Activated CD4-positive, alpha-beta memory T cell treated with anti-CD3 and anti-CD28 coated beads, Interleukin-2, amount 10 ng/mL, durations not matched to agents 7 days and 5 days (primary cell): ENCODE measurements at regions not wholly inside any gene's neighbourhood (a gene's known extent, or its start where the extent isn't known, plus 50 kb on each side); places are given as distances from the start of the nearest gene placed in this dataset.

Experiments
- CTCF ChIA-PET: fragments of 350-600 bp; sonication (Branson Sonifier 250); formaldehyde crosslinking; loops from one replicate; lab custom pipeline; 2021; ENCODE audit warnings: antibody characterized with exemption, inconsistent platforms; lab: Charles Lee
- POLR2A ChIA-PET: fragments of 350-600 bp; sonication (Branson Sonifier 250); formaldehyde crosslinking; loops from one replicate; lab custom pipeline; 2021; ENCODE audit warnings: antibody characterized with exemption; lab: Charles Lee
- DNase-seq: peaks from one replicate; pipeline ENCODE4 v3.0.0-alpha.2; 2020
- H3K27ac Mint-ChIP-seq: one replicate; pipeline ENCODE4 v1.8.0; 2021; ENCODE audit warnings: mild to moderate bottlenecking, mixed read lengths
- H3K27me3 Mint-ChIP-seq: one replicate; pipeline ENCODE4 v1.8.0; 2021; ENCODE audit warnings: mixed read lengths
- H3K36me3 Mint-ChIP-seq: one replicate; pipeline ENCODE4 v1.8.0; 2021; ENCODE audit warnings: low read depth, mixed read lengths
- H3K4me1 Mint-ChIP-seq: one replicate; pipeline ENCODE4 v1.8.0; 2021; ENCODE audit warnings: mixed read lengths
- H3K4me3 Mint-ChIP-seq: one replicate; pipeline ENCODE4 v1.8.0; 2021; ENCODE audit warnings: mild to moderate bottlenecking, mixed read lengths
- H3K9me3 Mint-ChIP-seq: one replicate; pipeline ENCODE4 v1.8.0; 2021; ENCODE audit warnings: mixed read lengths

DNA sequence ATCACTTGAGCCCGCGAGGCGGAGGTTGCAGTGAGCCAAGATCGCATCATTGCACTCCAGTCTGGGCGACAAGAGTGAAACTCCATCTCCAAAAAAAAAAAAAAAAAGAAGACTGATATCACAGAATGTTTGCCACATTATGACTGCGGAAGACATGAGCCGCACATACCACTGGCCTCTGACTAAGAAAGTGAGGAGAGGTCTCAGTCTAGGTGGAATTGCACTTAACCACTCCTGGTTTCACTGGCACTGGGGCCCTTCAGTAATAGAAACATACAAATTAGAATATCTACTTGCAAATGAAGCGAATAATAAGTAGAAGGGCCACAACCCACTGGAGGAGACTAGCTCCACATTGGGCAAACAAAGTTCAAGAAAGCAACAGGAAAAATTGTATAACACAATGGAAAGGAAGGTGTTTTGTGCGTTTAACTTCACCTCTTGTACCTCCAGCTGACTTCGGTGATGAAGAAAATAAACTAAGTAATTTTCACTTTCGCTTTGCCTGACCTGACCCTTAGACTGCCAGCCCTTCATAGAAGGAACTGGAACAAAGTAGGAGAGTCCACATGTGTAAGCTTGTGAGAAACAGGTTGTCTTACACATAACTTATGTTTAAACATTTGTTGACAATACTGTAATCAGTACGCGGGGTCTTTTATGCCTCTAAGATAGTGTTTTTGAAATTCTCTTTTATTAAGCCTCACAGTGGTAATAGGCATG, 147.5 kb upstream of the TSHZ2 start:
- H3K4me3 Mint-ChIP-seq = no peak overlapping the region
- no peak for DNase-seq

DNA sequence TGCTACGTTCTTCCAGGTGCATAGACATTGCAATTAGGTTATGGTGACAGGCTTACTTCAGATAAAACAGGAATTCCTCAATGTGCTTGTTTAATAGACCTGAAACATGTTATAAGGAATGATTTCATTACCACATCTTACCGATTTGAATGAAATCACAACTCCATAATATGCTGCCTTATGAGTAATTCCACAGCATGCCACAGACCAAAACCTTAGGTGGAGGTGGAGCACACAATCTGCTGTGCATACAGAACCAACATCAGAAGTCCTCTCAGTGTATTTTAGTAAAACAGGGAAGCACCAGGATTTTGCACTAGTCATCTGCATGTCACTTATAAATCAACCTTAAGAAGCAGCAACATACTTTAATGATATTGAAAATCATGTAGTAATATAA, 148.9 kb upstream of the TSHZ2 start:
- DNase-seq = no peak
- ChIA-PET CTCF (no interaction called here), POLR2A (no interaction called here)
- Mint-ChIP-seq H3K36me3 (no peaks in the 10 kb centered on the region), H3K9me3 (no peaks in the 10 kb centered on the region), H3K4me3 (no peak overlapping the region), H3K27ac (no peak overlapping the region), H3K4me1 (peaks cover 3% of the 10 kb centered on the region), H3K27me3 (no peaks in the 10 kb centered on the region)

More for the DNA sequence above, 147.5 kb upstream of the TSHZ2 start:
- POLR2A ChIA-PET = no interaction called here
- no peak overlapping the region for H3K27ac Mint-ChIP-seq
- H3K4me1 Mint-ChIP-seq = peaks cover 3% of the 10 kb centered on the region
- CTCF ChIA-PET = no interaction called here
- no peaks in the 10 kb centered on the region for H3K36me3 Mint-ChIP-seq
- H3K27me3 Mint-ChIP-seq = no peaks in the 10 kb centered on the region
- H3K9me3 Mint-ChIP-seq = no peaks in the 10 kb centered on the region

DNA sequence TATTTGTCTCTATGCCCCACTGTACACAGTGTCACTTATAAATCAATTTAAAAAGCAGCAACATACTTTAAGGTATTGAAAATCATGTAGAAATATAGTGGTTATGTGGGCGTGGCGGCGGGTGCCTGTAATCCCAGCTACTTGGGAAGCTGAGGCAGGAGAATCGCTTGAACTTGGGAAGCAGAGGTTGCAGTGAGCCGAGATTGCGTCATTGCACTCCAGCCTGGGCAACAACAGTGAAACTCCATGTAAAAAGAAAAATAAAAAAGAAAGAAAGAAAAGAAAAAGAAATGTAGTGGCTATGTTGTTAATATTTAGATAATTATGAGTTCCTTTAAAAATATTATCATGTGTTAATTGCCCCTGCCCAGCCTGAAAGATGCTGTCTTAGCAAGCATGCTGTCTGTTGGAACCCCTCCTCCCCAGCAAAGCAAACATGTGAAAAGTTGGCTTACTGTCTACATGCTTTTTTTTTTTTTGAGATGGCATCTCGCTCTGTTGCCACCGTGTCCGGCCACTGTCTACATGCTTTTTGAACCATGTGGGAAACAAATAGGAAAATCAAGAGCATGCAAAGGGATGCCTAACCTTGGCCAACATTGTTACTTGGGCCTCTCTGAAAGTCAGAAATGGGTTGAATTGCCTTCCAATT, 151.4 kb upstream of the TSHZ2 start:
- Mint-ChIP-seq H3K4me3 (no peak overlapping the region), H3K4me1 (peaks cover 3% of the 10 kb centered on the region), H3K36me3 (no peaks in the 10 kb centered on the region), H3K9me3 (no peaks in the 10 kb centered on the region), H3K27me3 (no peaks in the 10 kb centered on the region), H3K27ac (no peak overlapping the region)
- ChIA-PET POLR2A (no interaction called here), CTCF (no interaction called here)
- no peak for DNase-seq

DNA sequence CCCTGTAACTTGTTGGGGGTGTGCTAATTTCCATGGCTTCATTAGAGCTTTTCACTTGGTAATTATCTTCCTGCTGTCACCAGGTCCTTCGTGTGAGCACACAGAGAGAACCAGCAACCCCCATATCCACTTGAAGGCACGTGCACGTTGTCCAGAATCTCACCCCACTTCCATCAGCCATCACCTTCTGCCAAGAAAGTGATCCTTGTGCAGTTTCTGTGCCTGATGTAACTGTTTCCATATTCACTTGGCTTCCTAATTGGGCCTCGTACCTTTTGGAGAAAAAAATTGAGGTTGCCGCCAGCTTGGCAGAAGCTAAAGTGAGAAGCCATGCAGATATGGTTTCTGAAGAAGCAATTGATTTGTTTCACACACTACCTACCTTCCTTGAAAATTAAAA, 153.7 kb upstream of the TSHZ2 start:
- no peak overlapping the region for H3K27ac Mint-ChIP-seq
- POLR2A ChIA-PET = no interaction called here
- H3K4me3 Mint-ChIP-seq = no peak overlapping the region
- H3K36me3 Mint-ChIP-seq = no peaks in the 10 kb centered on the region
- no peaks in the 10 kb centered on the region for H3K4me1 Mint-ChIP-seq
- H3K9me3 Mint-ChIP-seq = no peaks in the 10 kb centered on the region
- CTCF ChIA-PET = no interaction called here
- no peak for DNase-seq
- H3K27me3 Mint-ChIP-seq = no peaks in the 10 kb centered on the region

DNA sequence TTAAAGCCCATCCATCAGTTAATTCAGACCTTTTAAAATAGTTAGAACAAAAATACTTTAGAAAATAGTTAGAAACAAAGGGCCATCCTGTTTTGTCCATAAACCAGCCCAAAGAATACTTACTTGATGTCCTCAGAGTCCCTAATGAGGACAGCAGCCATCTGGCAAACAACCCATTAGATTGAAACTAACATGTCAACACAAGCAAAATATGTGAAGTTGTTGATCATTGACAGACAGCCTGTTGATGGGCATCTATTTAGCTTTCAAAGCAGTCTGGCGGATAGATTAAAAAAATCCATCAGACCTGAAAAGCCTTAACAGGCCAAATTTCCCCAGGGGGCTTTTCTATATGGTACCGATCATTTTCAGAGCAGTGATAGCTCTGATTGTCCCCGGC, 154.2 kb upstream of the TSHZ2 start:
- no peak for DNase-seq
- no peak overlapping the region for H3K27ac Mint-ChIP-seq
- no peak overlapping the region for H3K4me3 Mint-ChIP-seq
- H3K4me1 Mint-ChIP-seq = no peaks in the 10 kb centered on the region
- CTCF ChIA-PET = no interaction called here
- H3K36me3 Mint-ChIP-seq = no peaks in the 10 kb centered on the region
- no peaks in the 10 kb centered on the region for H3K27me3 Mint-ChIP-seq
- POLR2A ChIA-PET = no interaction called here
- no peaks in the 10 kb centered on the region for H3K9me3 Mint-ChIP-seq

DNA sequence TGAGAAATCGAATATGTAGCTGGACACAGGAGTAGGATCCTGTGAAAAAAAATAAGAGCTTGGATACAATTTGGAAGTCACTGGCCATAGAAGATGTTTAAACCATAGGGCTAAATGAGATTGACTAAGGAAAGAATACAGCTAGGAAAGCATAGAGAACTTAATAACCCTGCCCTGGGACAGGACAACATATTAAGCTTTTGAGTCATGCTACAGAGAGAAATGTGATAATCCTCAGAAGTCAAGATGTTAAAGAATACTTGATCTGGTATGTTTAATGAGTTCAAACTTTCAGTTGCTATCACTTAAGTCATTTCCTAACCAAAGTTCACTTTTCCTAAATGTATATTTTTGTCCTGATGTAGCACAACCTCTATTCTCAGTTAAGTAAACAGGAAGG, 154.6 kb upstream of the TSHZ2 start:
- POLR2A ChIA-PET = no interaction called here
- Mint-ChIP-seq H3K27ac (no peak overlapping the region), H3K27me3 (no peaks in the 10 kb centered on the region), H3K4me1 (no peaks in the 10 kb centered on the region), H3K9me3 (no peaks in the 10 kb centered on the region), H3K36me3 (no peaks in the 10 kb centered on the region), H3K4me3 (no peak overlapping the region)
- DNase-seq = no peak
- CTCF ChIA-PET = no interaction called here

DNA sequence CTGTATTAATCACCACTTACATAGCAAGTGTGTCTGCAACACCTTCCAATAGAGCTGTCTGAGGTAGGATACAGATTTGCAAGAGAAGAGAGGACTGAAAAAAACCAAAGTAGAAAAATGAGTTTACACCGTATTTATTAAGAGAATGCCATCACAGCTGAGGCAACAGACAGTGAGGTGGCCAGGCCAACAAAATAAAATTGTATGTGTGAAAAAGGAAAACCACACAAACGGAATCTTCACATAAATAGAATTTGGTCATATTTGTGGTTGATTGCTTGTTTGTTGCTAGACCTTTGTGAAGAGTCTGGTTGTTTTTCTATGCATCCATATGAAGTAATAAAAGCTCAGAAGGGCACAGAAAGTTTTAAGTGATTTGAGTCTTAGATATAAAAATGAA, 157.8 kb upstream of the TSHZ2 start:
- Mint-ChIP-seq H3K4me3 (no peak overlapping the region), H3K36me3 (no peaks in the 10 kb centered on the region), H3K9me3 (no peaks in the 10 kb centered on the region), H3K27me3 (peaks cover 9% of the 10 kb centered on the region), H3K4me1 (no peaks in the 10 kb centered on the region), H3K27ac (no peak overlapping the region)
- no peak for DNase-seq
- ChIA-PET POLR2A (no interaction called here), CTCF (no interaction called here)

DNA sequence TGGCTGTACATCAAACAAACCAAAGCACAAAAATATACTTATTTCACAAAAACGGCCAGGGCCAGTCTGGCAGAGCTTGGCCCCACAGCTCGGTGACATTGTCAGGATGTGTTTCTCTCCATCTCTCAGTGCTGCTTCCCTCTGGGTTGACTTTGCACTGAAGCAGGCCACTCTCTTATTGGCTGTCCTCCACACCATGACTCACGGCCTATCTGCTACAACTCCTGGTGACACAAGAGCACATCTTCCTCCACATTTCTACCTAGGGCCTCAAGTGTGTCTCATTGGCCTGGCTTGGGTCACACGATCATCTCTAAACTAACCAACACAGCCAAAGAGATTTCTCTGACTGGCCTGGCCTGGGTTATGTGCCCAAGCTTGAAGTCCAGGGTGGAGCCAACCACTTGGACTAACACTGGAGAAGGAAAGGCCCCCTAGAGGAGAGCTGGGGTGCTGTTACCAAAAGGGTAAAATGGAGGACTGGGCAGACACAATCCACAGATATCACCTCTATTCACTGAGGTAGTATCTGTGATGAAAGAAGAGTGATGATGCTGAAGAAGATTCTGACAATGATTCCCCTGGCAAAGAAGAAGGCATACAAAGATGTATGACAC, 159.8 kb upstream of the TSHZ2 start:
- Mint-ChIP-seq H3K27me3 (peaks cover 9% of the 10 kb centered on the region), H3K9me3 (no peaks in the 10 kb centered on the region), H3K4me3 (no peak overlapping the region), H3K36me3 (no peaks in the 10 kb centered on the region), H3K4me1 (no peaks in the 10 kb centered on the region), H3K27ac (no peak overlapping the region)
- POLR2A ChIA-PET = no interaction called here
- DNase-seq = no peak
- CTCF ChIA-PET = no interaction called here

DNA sequence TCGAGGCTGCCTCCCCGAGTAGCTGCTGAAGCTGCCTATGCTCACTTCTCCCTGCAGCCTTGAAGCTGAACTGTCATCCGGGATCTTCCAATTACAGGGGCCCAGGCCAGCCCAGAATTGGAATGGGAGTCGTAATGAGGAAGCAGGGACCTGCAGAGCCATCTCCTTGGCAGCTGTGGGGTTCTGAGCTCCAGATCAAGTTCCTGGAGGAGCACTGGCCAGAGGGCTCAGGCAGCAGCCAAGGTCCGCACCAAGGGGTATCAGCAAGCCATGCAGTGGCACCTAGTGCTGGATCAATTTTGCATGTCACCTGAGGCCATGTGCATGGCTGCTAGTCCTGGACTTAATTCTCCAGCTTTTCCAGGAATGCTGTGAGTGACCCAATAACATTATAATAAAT, 163.2 kb upstream of the TSHZ2 start:
- H3K9me3 Mint-ChIP-seq = no peaks in the 10 kb centered on the region
- no peak for DNase-seq
- H3K36me3 Mint-ChIP-seq = no peaks in the 10 kb centered on the region
- peaks cover 12% of the 10 kb centered on the region for H3K27me3 Mint-ChIP-seq
- ChIA-PET CTCF (no interaction called here), POLR2A (no interaction called here)
- H3K4me1 Mint-ChIP-seq = no peaks in the 10 kb centered on the region
- H3K4me3 Mint-ChIP-seq = no peak overlapping the region
- no peak overlapping the region for H3K27ac Mint-ChIP-seq

DNA sequence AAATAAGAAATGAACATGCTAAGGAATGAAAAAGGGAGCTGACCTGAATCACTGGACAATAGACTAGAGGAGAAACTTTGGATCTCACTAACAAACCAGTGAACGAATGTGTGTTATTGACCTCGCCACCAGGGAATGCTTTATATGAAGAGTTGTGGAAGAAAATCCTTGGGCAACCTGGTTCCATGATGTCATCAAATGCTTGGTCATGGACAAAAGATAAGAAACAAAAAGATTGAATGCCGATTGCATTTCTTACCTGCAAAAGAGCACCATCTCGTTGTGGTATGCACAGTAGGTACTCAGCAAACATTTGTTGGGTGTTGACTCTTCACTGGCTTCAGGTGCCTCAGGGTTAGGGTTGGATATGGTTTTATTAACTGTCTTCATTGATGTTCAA, 165.2 kb upstream of the TSHZ2 start:
- POLR2A ChIA-PET = no interaction called here
- no peaks in the 10 kb centered on the region for H3K9me3 Mint-ChIP-seq
- H3K27me3 Mint-ChIP-seq = peaks cover 12% of the 10 kb centered on the region
- no peak overlapping the region for H3K27ac Mint-ChIP-seq
- no peaks in the 10 kb centered on the region for H3K4me1 Mint-ChIP-seq
- DNase-seq = no peak
- H3K36me3 Mint-ChIP-seq = no peaks in the 10 kb centered on the region
- CTCF ChIA-PET = no interaction called here
- H3K4me3 Mint-ChIP-seq = no peak overlapping the region

DNA sequence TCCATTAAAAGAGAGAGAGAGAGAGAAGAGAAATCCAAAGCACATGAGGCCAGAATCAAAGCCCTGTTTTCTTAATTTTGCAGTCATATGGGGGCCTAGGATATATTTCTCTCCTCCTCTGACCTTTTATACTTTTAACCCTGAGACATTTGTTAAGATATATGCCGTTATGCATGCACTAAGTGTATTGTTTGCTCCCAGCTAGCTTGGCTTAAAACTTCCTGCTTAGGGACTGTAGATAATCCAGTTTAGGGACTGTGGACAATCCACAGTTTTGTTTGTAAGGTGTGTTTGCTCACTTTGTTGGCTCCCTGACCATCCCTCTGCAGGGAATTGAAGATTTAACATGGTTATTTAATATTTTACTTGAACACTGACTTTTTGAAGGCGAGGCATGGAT, 166.3 kb upstream of the TSHZ2 start:
- Mint-ChIP-seq H3K36me3 (no peaks in the 10 kb centered on the region), H3K27ac (no peak overlapping the region), H3K4me3 (no peak overlapping the region), H3K4me1 (no peaks in the 10 kb centered on the region), H3K9me3 (no peaks in the 10 kb centered on the region), H3K27me3 (peaks cover 8% of the 10 kb centered on the region)
- no peak for DNase-seq
- ChIA-PET CTCF (no interaction called here), POLR2A (no interaction called here)

DNA sequence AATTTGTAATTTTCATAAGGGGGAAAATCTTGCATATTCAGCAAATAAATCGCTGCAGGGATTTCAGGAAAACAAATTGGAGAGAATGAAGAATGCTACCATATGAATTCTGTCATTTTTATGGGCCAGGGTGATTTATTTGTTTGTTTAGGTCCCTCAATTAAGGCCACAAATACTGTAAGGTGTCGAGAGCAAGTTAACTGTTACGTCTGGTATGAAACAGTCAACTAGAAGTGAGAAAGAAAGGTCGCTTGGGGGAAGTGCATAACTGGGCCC, 166.9 kb upstream of the TSHZ2 start:
- no peaks in the 10 kb centered on the region for H3K36me3 Mint-ChIP-seq
- no peaks in the 10 kb centered on the region for H3K9me3 Mint-ChIP-seq
- POLR2A ChIA-PET = no interaction called here
- peaks cover 4% of the 10 kb centered on the region for H3K27me3 Mint-ChIP-seq
- H3K4me3 Mint-ChIP-seq = no peak overlapping the region
- DNase-seq = no peak
- H3K27ac Mint-ChIP-seq = no peak overlapping the region
- H3K4me1 Mint-ChIP-seq = no peaks in the 10 kb centered on the region
- CTCF ChIA-PET = no interaction called here

DNA sequence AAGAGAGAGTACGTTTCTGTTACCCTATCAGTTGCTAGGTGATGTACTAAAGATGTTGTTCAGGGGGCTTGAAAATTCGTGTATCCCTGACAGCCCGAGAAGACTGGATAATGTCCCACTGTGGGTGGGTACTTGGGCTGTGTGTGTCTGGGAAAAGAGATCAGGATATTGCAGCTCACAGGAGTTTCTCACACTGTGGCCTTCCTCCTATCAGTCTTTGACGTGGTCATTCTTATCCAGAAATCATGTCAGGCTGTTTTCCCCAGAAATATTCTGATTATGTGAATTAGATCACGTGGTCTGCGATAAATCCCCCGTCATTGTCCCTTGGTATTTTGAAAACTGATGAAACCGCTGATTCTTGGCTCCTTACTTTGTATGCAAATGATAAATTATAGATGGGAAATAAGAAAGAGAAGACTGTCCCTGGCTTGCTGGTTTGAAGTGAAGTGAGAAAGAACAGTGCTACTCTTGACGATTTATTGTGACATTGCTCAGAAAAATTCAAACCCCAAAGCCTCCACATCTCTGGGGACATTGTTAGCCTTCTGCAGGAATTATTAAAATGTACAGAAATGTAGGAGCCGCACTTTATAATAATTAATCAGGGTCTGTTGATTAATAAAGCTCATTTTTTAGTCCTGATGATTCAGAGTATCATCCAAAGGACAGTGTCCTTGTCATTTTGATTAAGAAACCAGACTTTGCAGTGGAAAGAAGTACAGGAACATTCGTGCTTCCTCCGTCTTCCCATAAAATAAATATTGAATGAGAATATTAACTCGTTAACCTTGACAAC, 167.5 kb upstream of the TSHZ2 start:
- CTCF ChIA-PET = no interaction called here
- no peak overlapping the region for H3K4me3 Mint-ChIP-seq
- no peaks in the 10 kb centered on the region for H3K9me3 Mint-ChIP-seq
- H3K27me3 Mint-ChIP-seq = peaks cover 4% of the 10 kb centered on the region
- POLR2A ChIA-PET = no interaction called here
- H3K36me3 Mint-ChIP-seq = no peaks in the 10 kb centered on the region
- no peak overlapping the region for H3K27ac Mint-ChIP-seq
- DNase-seq = no peak
- H3K4me1 Mint-ChIP-seq = no peaks in the 10 kb centered on the region
